Ovary (tissue), 3 donors: ENCODE measurements at regions not wholly inside any gene's neighbourhood (a gene's known extent, or its start where the extent isn't known, plus 50 kb on each side); places are given as distances from the start of the nearest gene placed in this dataset.

ENCODE experiments used
- EP300 ChIP-seq: sonication (generic); formaldehyde crosslinking; IDR thresholded peaks from one replicate; pipeline ENCODE4 v1.6.1; 2017; ENCODE audit warnings: antibody characterized with exemption
- POLR2A ChIP-seq: fragments of 450-650 bp; IDR thresholded peaks from one replicate; pipeline ENCODE4 v1.6.1; 2017; ENCODE audit warnings: antibody characterized with exemption, mild to moderate bottlenecking, moderate library complexity
- TF ChIP-seq, protein P1 (sequence below), 3 donors: fragments of 450-650 bp in 2 of 3; fragments of 200-600 bp in 1 of 3; IDR thresholded peaks; one replicate each; pipeline versions ENCODE4 v1.5.1 to v1.8.0; 2016 to 2022; ENCODE audit warnings: antibody characterized with exemption in 3 of 3, mild to moderate bottlenecking in 1 of 3
- donor health status: DM: no; HTN: no; CAD: no.

DNA sequence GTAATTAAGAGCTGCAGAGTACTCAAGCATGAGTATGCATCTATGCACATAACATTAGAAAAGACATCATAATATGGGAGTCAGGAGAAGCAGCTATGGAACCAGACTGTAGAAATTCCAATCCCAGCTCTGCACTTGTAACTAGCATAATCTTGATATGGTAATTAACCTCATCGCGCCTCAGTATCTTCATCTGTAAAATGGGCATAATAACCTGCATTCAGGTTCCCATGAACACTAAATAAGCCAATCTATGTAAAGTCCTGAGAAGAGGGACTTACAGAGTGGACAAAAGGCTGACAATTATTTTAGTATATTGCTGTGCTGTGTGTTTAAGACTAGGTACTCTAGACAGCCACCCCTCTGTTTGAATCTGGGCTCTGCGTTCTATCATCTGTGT lies 318.9 kb upstream of the USP25 start:
- TF ChIP-seq POLR2A, result no peak
- TF ChIP-seq, protein P1, sequence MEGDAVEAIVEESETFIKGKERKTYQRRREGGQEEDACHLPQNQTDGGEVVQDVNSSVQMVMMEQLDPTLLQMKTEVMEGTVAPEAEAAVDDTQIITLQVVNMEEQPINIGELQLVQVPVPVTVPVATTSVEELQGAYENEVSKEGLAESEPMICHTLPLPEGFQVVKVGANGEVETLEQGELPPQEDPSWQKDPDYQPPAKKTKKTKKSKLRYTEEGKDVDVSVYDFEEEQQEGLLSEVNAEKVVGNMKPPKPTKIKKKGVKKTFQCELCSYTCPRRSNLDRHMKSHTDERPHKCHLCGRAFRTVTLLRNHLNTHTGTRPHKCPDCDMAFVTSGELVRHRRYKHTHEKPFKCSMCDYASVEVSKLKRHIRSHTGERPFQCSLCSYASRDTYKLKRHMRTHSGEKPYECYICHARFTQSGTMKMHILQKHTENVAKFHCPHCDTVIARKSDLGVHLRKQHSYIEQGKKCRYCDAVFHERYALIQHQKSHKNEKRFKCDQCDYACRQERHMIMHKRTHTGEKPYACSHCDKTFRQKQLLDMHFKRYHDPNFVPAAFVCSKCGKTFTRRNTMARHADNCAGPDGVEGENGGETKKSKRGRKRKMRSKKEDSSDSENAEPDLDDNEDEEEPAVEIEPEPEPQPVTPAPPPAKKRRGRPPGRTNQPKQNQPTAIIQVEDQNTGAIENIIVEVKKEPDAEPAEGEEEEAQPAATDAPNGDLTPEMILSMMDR (IDR thresholded peaks at IDR 0.05), result no peak
- no peak for TF ChIP-seq EP300
